ENCODE measurements at regions not wholly inside any gene's neighbourhood (a gene's known extent, or its start where the extent isn't known, plus 50 kb on each side); places are given as distances from the start of the nearest gene placed in this dataset.
"Not testable (repeated sequence)": the region's sequence is repeated elsewhere in the genome, so short reads cannot be mapped to it uniquely, and the experiment has no call there.

DNA sequence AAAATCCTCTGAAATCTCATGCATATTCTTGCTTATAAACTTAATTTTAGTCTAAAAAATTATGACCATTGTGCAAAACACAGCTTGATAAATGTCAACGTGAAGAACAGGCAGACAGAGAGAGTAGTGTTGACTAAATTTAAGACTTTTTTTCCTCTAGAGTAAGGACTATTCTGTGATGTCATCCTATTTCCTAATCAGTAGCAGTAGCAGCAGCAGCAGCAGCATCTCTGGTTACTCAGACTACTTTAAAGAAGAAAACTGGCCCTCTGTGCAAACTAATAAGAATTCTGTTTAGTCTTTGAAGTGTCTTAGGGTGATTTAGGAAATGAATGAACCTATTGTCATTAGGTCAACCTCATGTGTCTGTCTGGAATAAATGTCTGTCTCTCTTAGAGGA lies 403.0 kb downstream of the HINT1 start:
- H3K9me3 ChIP-seq, result no peaks in the 10 kb centered on the region
- no peaks in the 10 kb centered on the region for H3K36me3 ChIP-seq
- in situ Hi-C loops (cut with MboI; ENCODE audit: low pct_ligation_motif_present in 1 of 4, low pct_unique_long_range_greater_than_20kb in 1 of 4, low sequenced_read_pairs in 3 of 4), result no loop called here
- H3K27me3 ChIP-seq, result no peaks in the 10 kb centered on the region
- no peak for TF ChIP-seq EP300 (IDR thresholded peaks at IDR 0.05; ENCODE audit: low read depth)
- no peak for TF ChIP-seq POLR2AphosphoS5 (IDR thresholded peaks at IDR 0.05)
- TF ChIP-seq, protein P1, sequence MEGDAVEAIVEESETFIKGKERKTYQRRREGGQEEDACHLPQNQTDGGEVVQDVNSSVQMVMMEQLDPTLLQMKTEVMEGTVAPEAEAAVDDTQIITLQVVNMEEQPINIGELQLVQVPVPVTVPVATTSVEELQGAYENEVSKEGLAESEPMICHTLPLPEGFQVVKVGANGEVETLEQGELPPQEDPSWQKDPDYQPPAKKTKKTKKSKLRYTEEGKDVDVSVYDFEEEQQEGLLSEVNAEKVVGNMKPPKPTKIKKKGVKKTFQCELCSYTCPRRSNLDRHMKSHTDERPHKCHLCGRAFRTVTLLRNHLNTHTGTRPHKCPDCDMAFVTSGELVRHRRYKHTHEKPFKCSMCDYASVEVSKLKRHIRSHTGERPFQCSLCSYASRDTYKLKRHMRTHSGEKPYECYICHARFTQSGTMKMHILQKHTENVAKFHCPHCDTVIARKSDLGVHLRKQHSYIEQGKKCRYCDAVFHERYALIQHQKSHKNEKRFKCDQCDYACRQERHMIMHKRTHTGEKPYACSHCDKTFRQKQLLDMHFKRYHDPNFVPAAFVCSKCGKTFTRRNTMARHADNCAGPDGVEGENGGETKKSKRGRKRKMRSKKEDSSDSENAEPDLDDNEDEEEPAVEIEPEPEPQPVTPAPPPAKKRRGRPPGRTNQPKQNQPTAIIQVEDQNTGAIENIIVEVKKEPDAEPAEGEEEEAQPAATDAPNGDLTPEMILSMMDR (IDR thresholded peaks at IDR 0.05), result no peak
- TF ChIP-seq POLR2A (IDR thresholded peaks at IDR 0.05), result no peak
- H3K27ac ChIP-seq, result no peak overlapping the region
- WGBS, 2 donors (ENCODE audit: low coverage in 1 of 2), result 57 to 67% methylated on average over 1 of the region's 1 CpG
- no peak overlapping the region for H3K4me3 ChIP-seq
- no peak for DNase-seq
- no peaks in the 10 kb centered on the region for H3K4me1 ChIP-seq
- intact Hi-C loops (cut with DNase I; ENCODE audit: low total_unique reads), result no loop called here

DNA sequence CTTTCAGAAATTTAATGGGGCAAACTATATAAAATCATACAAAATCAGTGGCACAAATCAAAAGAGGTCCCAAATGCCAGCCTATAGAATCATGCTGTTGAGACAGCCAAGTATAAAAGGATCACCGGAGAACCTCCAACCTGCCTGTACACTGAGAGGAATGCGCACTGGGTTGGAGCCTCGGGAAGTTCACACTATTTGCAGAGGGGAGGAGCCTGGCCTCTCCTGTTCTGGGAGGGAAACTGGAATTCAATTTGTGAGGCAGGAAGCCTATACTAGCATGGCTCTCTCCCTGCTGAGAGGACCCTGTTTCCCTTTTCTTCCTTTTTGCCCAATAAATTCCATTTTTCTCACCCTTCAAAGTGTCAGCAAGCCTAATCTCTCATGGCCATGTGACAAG lies 406.0 kb downstream of the HINT1 start:
- Histone ChIP-seq H3K9me3 (no peaks in the 10 kb centered on the region), H3K36me3 (no peaks in the 10 kb centered on the region), H3K27me3 (no peaks in the 10 kb centered on the region), H3K4me1 (no peaks in the 10 kb centered on the region), H3K27ac (no peak overlapping the region), H3K4me3 (no peak overlapping the region)
- WGBS, 2 donors (ENCODE audit: low coverage in 1 of 2), result 70 to 71% methylated on average over 3 of the region's 3 CpGs
- TF ChIP-seq EP300 (IDR thresholded peaks at IDR 0.05; ENCODE audit: low read depth), result no peak
- TF ChIP-seq, protein P1 (IDR thresholded peaks at IDR 0.05), result no peak
- no peak for TF ChIP-seq POLR2AphosphoS5 (IDR thresholded peaks at IDR 0.05)
- no peak for TF ChIP-seq POLR2A (IDR thresholded peaks at IDR 0.05)
- intact Hi-C loops (cut with DNase I; ENCODE audit: low total_unique reads) (no loop called here), in situ Hi-C loops (cut with MboI; ENCODE audit: low pct_ligation_motif_present in 1 of 4, low pct_unique_long_range_greater_than_20kb in 1 of 4, low sequenced_read_pairs in 3 of 4) (no loop called here)
- no peak for DNase-seq

DNA sequence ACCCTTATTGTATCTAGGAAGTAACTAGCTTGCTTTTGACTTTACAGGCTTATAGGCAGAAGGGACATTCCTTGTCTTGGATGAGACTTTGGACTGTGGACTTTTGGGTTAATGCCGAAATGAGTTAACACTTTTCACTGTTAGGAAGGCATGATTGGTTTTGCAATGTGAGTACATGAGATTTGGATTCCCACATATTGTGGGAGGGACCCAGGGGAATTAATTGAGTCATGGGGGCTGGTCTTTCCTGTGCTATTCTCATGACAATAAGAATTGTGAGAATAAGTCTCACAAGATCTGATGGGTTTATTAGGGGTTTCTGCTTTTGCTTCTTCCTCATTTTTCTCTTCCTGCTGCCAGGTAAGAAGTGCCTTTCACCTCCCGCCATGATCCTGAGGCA lies 417.5 kb downstream of the HINT1 start:
- Histone ChIP-seq H3K4me3 (no peak overlapping the region), H3K9me3 (no peaks in the 10 kb centered on the region), H3K4me1 (no peaks in the 10 kb centered on the region), H3K27ac (no peak overlapping the region), H3K36me3 (no peaks in the 10 kb centered on the region), H3K27me3 (no peaks in the 10 kb centered on the region)
- intact Hi-C loops (cut with DNase I; ENCODE audit: low total_unique reads), result no loop called here
- no peak for DNase-seq
- in situ Hi-C loops (cut with MboI; ENCODE audit: low pct_ligation_motif_present in 1 of 4, low pct_unique_long_range_greater_than_20kb in 1 of 4, low sequenced_read_pairs in 3 of 4), result no loop called here
- 81% methylated on average over 2 of the region's 2 CpGs; no CpG with 5 or more reads in 1 of the 2 donors for WGBS, 2 donors (ENCODE audit: low coverage in 1 of 2)
- TF ChIP-seq, protein P1 (IDR thresholded peaks at IDR 0.05), result no peak
- TF ChIP-seq POLR2AphosphoS5 (IDR thresholded peaks at IDR 0.05) (no peak), EP300 (IDR thresholded peaks at IDR 0.05; ENCODE audit: low read depth) (no peak), POLR2A (IDR thresholded peaks at IDR 0.05) (no peak)

DNA sequence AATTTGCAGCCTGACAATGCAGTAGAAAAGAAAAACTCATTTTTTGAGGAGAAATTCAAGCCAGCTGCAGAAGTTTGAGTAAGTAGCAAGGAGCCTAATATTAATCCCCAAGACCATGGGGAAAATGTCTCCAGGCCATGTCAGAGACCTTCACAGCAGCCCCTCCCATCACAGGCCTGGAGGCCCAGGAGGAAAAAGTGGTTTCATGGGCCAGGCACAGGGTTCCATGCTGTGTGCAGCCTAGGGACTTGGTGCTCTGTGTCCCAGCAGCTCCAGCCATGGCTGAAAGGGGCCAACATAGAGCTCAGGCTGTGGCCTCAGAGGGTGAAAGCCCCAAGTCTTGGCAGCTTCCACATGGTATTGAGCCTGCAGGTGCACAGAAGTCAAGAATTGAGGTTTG lies 418.4 kb downstream of the HINT1 start:
- intact Hi-C loops (cut with DNase I; ENCODE audit: low total_unique reads); H3K36me3 ChIP-seq; H3K9me3 ChIP-seq; in situ Hi-C loops (cut with MboI; ENCODE audit: low pct_ligation_motif_present in 1 of 4, low pct_unique_long_range_greater_than_20kb in 1 of 4, low sequenced_read_pairs in 3 of 4); DNase-seq; H3K27ac ChIP-seq; H3K4me1 ChIP-seq; H3K27me3 ChIP-seq; H3K4me3 ChIP-seq: not testable (repeated sequence)

DNA sequence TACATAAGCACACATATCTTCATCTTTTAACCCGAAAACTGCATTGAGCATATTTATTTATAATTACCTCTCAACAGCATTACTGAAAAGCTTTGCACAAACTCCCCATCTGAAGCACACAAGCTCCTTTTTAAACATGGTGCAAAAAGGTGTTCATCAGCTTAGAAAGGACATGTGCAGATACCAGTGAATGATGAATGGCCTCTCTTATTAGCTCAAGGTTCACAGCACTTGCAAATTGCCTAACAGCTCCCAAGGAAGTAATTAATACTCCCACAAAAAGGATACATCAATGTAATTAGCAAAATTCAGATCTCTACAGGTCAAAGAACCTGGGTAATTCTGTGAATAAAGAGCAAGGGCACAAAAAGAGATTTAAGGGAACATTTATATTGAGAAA lies 422.0 kb downstream of the HINT1 start:
- 97 to 100% methylated on average over 1 of the region's 1 CpG for WGBS, 2 donors (ENCODE audit: low coverage in 1 of 2)
- intact Hi-C loops (cut with DNase I; ENCODE audit: low total_unique reads), result no loop called here
- no peaks in the 10 kb centered on the region for H3K36me3 ChIP-seq

More for the DNA sequence above, 422.0 kb downstream of the HINT1 start:
- Histone ChIP-seq H3K27me3 (no peaks in the 10 kb centered on the region), H3K9me3 (peaks cover 5 to 9% of the 10 kb centered on the region in 2 donors), H3K4me3 (no peak overlapping the region), H3K27ac (no peak overlapping the region), H3K4me1 (no peaks in the 10 kb centered on the region)
- TF ChIP-seq POLR2AphosphoS5 (IDR thresholded peaks at IDR 0.05), result no peak
- no peak for TF ChIP-seq POLR2A (IDR thresholded peaks at IDR 0.05)
- TF ChIP-seq, protein P1 (IDR thresholded peaks at IDR 0.05), result no peak
- no peak for TF ChIP-seq EP300 (IDR thresholded peaks at IDR 0.05; ENCODE audit: low read depth)
- in situ Hi-C loops (cut with MboI; ENCODE audit: low pct_ligation_motif_present in 1 of 4, low pct_unique_long_range_greater_than_20kb in 1 of 4, low sequenced_read_pairs in 3 of 4), result no loop called here
- no peak for DNase-seq

Data from transverse colon (tissue), 4 donors.